GM23338 (cell line): ENCODE measurements at regions not wholly inside any gene's neighbourhood (a gene's known extent, or its start where the extent isn't known, plus 50 kb on each side); places are given as distances from the start of the nearest gene placed in this dataset.

ENCODE experiments used
- ATAC-seq: fragments of 200-7000 bp; cut with Tn5 transposase; 3 replicates; pipeline ENCODE4 v1.9.1; 2020
- DNase-seq: peaks from one replicate; pipeline ENCODE4 v3.0.0-alpha.2; 2015; ENCODE audit warnings: low spot score
- H2AFZ ChIP-seq: fragments of 200-600 bp; sonication (generic); 2 replicates; pipeline ENCODE4 v1.8.0; 2016; ENCODE audit warnings: antibody characterized with exemption, mild to moderate bottlenecking, moderate library complexity
- H3F3A ChIP-seq: fragments of 200-600 bp; sonication (generic); replicated peaks from 2 replicates; pipeline ENCODE4 v1.8.0; 2017; ENCODE audit warnings: antibody characterized with exemption, mixed run types, low read depth
- H3K27ac ChIP-seq: fragments of 200-600 bp; sonication (generic); 2 replicates; pipeline ENCODE4 v1.6.1; 2016; ENCODE audit warnings: low read depth
- H3K27me3 ChIP-seq: fragments of 200-600 bp; sonication (generic); 2 replicates; pipeline ENCODE4 v1.8.0; 2016; ENCODE audit warnings: mild to moderate bottlenecking, mixed run types, moderate library complexity; ENCODE audit not compliant: insufficient read depth
- H3K36me3 ChIP-seq: fragments of 200-600 bp; sonication (generic); 2 replicates; pipeline ENCODE4 v1.8.0; 2016; ENCODE audit warnings: mild to moderate bottlenecking; ENCODE audit not compliant: insufficient read depth
- H3K4me1 ChIP-seq: fragments of 200-600 bp; sonication (generic); 2 replicates; pipeline ENCODE4 v1.8.0; 2016; ENCODE audit warnings: mild to moderate bottlenecking, moderate library complexity; ENCODE audit not compliant: insufficient read depth
- H3K4me2 ChIP-seq: fragments of 200-600 bp; sonication (generic); 2 replicates; pipeline ENCODE4 v1.7.1; 2017; ENCODE audit warnings: mixed run types
- H3K4me3 ChIP-seq: fragments of 200-600 bp; sonication (generic); 2 replicates; pipeline ENCODE4 v1.6.1; 2016; ENCODE audit warnings: mixed run types
- H3K79me2 ChIP-seq: fragments of 200-600 bp; sonication (generic); replicated peaks from 2 replicates; pipeline ENCODE4 v1.8.0; 2017; ENCODE audit warnings: mild to moderate bottlenecking; ENCODE audit not compliant: insufficient read depth
- H3K9me2 ChIP-seq: fragments of 200-600 bp; sonication (generic); 2 replicates; pipeline ENCODE4 v1.8.0; 2017; ENCODE audit not compliant: insufficient read depth
- H4K20me1 ChIP-seq: fragments of 200-600 bp; sonication (generic); replicated peaks from 2 replicates; pipeline ENCODE4 v1.8.0; 2017; ENCODE audit warnings: mild to moderate bottlenecking; ENCODE audit not compliant: insufficient read depth
- H3K27ac Mint-ChIP-seq: 2 replicates; pipeline ENCODE4 v1.8.0; 2020; ENCODE audit warnings: inconsistent platforms, mild to moderate bottlenecking, moderate library complexity, mixed read lengths
- H3K27me3 Mint-ChIP-seq: 3 replicates; pipeline ENCODE4 v1.8.0; 2022; ENCODE audit warnings: low read depth, mild to moderate bottlenecking, moderate library complexity, mixed read lengths, inconsistent platforms; ENCODE audit not compliant: insufficient read depth, poor library complexity
- H3K36me3 Mint-ChIP-seq: 3 replicates; pipeline ENCODE4 v1.8.0; 2021; ENCODE audit warnings: low read depth, mild to moderate bottlenecking, inconsistent platforms, moderate library complexity, mixed read lengths
- H3K4me1 Mint-ChIP-seq: 3 replicates; pipeline ENCODE4 v1.8.0; 2020; ENCODE audit warnings: mild to moderate bottlenecking, inconsistent platforms, mixed read lengths
- H3K4me3 Mint-ChIP-seq: 3 replicates; pipeline ENCODE4 v1.8.0; 2021; ENCODE audit warnings: moderate library complexity, mild to moderate bottlenecking, inconsistent platforms, mixed read lengths
- H3K9me3 Mint-ChIP-seq: 3 replicates; pipeline ENCODE4 v1.8.0; 2020; ENCODE audit warnings: moderate library complexity, mild to moderate bottlenecking, inconsistent platforms, mixed read lengths
- CREB1 ChIP-seq: fragments of 250-450 bp; sonication (Bioruptor Pico); IDR thresholded peaks from 2 replicates; pipeline ENCODE4 v1.5.0; 2020; ENCODE audit warnings: low read depth, mild to moderate bottlenecking, moderate library complexity
- EZH2phosphoT487 ChIP-seq: fragments of 200-600 bp; sonication (generic); IDR thresholded peaks from one replicate; pipeline ENCODE4 v1.8.1; 2018; ENCODE audit warnings: antibody characterized with exemption; ENCODE audit not compliant: unreplicated experiment
- JUNB ChIP-seq: IDR thresholded peaks from one replicate; pipeline ENCODE4 v1.6.1; 2016; ENCODE audit warnings: antibody characterized with exemption; ENCODE audit not compliant: unreplicated experiment
- STAT1 ChIP-seq: IDR thresholded peaks from one replicate; pipeline ENCODE4 v1.6.1; 2016; ENCODE audit warnings: antibody characterized with exemption; ENCODE audit not compliant: unreplicated experiment
- ZNF331 ChIP-seq: fragments of 250-450 bp; sonication (Bioruptor Pico); IDR thresholded peaks from 2 replicates; pipeline ENCODE4 v1.5.0; 2020; ENCODE audit warnings: low read depth, mild to moderate bottlenecking, moderate library complexity
- TF ChIP-seq, protein P1 (sequence below): IDR thresholded peaks from 2 replicates; pipeline ENCODE4 v1.6.1; 2016; ENCODE audit warnings: antibody characterized with exemption
- TF ChIP-seq, protein P2 (sequence below): fragments of 250-450 bp; sonication (Bioruptor Pico); IDR thresholded peaks from 2 replicates; pipeline ENCODE4 v1.5.0; 2020; ENCODE audit warnings: mild to moderate bottlenecking, moderate library complexity
- TF ChIP-seq, protein P3 (sequence below): IDR thresholded peaks from one replicate; pipeline ENCODE4 v1.6.1; 2018; ENCODE audit warnings: antibody characterized with exemption; ENCODE audit not compliant: unreplicated experiment

DNA sequence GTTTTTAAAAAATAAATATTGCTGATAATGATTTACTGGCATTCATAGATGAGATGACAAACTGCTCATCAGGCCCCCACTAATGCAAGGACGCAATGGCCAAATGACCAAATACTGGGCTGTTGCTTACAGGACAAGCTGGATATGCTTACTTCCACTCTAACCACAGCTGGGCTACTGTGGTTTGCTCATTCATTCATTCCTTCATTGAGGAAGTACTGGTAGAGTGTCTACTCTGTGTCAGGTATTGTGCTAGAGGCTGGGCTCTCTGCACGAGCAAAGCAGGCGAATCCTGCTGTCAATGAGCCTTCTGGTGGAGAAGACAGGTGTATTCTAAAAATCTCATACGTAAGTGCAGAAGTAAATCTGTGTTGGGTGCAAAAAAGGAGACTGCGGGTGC is 113.3 kb upstream of the SLC38A2 start:
- Mint-ChIP-seq H3K9me3 (no peaks in the 10 kb centered on the region), H3K4me3 (no peak overlapping the region), H3K4me1 (peaks cover 26% of the 10 kb centered on the region), H3K27me3 (peaks cover 2% of the 10 kb centered on the region), H3K27ac (no peak overlapping the region), H3K36me3 (peaks cover 8% of the 10 kb centered on the region; the same call in 2 of the 3 replicates)
- Histone ChIP-seq H3K36me3 (no peaks in the 10 kb centered on the region), H3K79me2 (no peaks in the 10 kb centered on the region), H4K20me1 (no peaks in the 10 kb centered on the region), H2AFZ (no peak overlapping the region), H3K4me1 (peaks cover 32% of the 10 kb centered on the region), H3F3A (no peaks in the 10 kb centered on the region), H3K4me2 (no peak overlapping the region), H3K9me2 (0 out of 2 replicates have a peak, but pooled peaks cover 3% of the 10 kb centered on the region), H3K4me3 (no peak overlapping the region), H3K27me3 (no peaks in the 10 kb centered on the region), H3K27ac (no peak overlapping the region)
- DNase-seq: no peak
- ATAC-seq: no peak
- no peak for TF ChIP-seq CREB1 (CRISPR knock-in tag)
- no peak for TF ChIP-seq ZNF331 (CRISPR knock-in tag)
- TF ChIP-seq JUNB: no peak
- TF ChIP-seq STAT1: no peak
- TF ChIP-seq, protein P1, sequence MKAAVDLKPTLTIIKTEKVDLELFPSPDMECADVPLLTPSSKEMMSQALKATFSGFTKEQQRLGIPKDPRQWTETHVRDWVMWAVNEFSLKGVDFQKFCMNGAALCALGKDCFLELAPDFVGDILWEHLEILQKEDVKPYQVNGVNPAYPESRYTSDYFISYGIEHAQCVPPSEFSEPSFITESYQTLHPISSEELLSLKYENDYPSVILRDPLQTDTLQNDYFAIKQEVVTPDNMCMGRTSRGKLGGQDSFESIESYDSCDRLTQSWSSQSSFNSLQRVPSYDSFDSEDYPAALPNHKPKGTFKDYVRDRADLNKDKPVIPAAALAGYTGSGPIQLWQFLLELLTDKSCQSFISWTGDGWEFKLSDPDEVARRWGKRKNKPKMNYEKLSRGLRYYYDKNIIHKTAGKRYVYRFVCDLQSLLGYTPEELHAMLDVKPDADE: no peak

DNA sequence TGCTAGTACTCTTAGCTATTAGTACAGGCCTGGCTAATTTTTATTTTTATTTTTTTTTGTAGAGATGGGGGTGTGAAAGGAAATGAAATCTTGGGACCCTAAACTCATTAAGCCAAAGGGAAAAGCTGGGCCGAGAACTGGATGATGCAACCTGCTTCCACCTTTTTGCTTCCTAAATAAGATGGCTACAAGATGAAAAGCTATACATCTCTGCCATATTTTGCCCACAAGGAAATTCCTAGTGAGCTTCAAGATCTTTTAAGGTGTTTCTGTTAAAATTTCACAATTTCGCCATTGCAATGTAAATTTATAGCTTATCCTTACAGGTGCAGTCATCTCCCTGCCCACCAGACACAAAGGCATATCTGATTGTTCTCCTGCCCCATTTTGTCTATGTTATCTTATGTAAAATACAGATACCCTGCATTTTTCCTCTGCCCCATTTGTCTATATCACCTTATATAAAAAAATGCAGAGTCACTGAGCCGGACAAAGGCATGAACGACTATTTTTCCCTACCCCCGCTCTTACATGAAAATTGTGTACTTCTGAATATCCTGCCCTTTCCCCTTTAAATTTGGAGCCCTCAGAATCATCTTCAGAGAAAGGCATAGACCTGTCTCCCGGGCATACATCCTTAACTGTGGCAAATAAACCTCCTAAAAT is 112.0 kb upstream of the SLC38A2 start:
- no peak overlapping the region for H3K4me2 ChIP-seq
- H3K36me3 ChIP-seq: no peaks in the 10 kb centered on the region
- peak overlapping the region; percentile 36; the same call in 1 of the 2 replicates for H3K27ac Mint-ChIP-seq
- H3K27me3 Mint-ChIP-seq: peaks cover 2% of the 10 kb centered on the region
- no peak for ATAC-seq
- H3K27ac ChIP-seq: peak overlapping the region; percentile 76; the same call in 1 of the 2 replicates
- DNase-seq: no peak
- no peak overlapping the region for H2AFZ ChIP-seq
- peaks cover 32% of the 10 kb centered on the region for H3K4me1 ChIP-seq
- H3K4me3 Mint-ChIP-seq: no peak overlapping the region
- H3K9me3 Mint-ChIP-seq: no peaks in the 10 kb centered on the region
- H3K27me3 ChIP-seq: no peaks in the 10 kb centered on the region
- H3K4me3 ChIP-seq: no peak overlapping the region
- 0 out of 2 replicates have a peak, but pooled peaks cover 3% of the 10 kb centered on the region for H3K9me2 ChIP-seq
- peaks cover 26% of the 10 kb centered on the region for H3K4me1 Mint-ChIP-seq
- no peaks in the 10 kb centered on the region for H3F3A ChIP-seq
- peaks cover 13% of the 10 kb centered on the region; the same call in 2 of the 3 replicates for H3K36me3 Mint-ChIP-seq
- H4K20me1 ChIP-seq: no peaks in the 10 kb centered on the region
- H3K79me2 ChIP-seq: no peaks in the 10 kb centered on the region
- TF ChIP-seq CREB1 (CRISPR knock-in tag): no peak
- TF ChIP-seq, protein P2, sequence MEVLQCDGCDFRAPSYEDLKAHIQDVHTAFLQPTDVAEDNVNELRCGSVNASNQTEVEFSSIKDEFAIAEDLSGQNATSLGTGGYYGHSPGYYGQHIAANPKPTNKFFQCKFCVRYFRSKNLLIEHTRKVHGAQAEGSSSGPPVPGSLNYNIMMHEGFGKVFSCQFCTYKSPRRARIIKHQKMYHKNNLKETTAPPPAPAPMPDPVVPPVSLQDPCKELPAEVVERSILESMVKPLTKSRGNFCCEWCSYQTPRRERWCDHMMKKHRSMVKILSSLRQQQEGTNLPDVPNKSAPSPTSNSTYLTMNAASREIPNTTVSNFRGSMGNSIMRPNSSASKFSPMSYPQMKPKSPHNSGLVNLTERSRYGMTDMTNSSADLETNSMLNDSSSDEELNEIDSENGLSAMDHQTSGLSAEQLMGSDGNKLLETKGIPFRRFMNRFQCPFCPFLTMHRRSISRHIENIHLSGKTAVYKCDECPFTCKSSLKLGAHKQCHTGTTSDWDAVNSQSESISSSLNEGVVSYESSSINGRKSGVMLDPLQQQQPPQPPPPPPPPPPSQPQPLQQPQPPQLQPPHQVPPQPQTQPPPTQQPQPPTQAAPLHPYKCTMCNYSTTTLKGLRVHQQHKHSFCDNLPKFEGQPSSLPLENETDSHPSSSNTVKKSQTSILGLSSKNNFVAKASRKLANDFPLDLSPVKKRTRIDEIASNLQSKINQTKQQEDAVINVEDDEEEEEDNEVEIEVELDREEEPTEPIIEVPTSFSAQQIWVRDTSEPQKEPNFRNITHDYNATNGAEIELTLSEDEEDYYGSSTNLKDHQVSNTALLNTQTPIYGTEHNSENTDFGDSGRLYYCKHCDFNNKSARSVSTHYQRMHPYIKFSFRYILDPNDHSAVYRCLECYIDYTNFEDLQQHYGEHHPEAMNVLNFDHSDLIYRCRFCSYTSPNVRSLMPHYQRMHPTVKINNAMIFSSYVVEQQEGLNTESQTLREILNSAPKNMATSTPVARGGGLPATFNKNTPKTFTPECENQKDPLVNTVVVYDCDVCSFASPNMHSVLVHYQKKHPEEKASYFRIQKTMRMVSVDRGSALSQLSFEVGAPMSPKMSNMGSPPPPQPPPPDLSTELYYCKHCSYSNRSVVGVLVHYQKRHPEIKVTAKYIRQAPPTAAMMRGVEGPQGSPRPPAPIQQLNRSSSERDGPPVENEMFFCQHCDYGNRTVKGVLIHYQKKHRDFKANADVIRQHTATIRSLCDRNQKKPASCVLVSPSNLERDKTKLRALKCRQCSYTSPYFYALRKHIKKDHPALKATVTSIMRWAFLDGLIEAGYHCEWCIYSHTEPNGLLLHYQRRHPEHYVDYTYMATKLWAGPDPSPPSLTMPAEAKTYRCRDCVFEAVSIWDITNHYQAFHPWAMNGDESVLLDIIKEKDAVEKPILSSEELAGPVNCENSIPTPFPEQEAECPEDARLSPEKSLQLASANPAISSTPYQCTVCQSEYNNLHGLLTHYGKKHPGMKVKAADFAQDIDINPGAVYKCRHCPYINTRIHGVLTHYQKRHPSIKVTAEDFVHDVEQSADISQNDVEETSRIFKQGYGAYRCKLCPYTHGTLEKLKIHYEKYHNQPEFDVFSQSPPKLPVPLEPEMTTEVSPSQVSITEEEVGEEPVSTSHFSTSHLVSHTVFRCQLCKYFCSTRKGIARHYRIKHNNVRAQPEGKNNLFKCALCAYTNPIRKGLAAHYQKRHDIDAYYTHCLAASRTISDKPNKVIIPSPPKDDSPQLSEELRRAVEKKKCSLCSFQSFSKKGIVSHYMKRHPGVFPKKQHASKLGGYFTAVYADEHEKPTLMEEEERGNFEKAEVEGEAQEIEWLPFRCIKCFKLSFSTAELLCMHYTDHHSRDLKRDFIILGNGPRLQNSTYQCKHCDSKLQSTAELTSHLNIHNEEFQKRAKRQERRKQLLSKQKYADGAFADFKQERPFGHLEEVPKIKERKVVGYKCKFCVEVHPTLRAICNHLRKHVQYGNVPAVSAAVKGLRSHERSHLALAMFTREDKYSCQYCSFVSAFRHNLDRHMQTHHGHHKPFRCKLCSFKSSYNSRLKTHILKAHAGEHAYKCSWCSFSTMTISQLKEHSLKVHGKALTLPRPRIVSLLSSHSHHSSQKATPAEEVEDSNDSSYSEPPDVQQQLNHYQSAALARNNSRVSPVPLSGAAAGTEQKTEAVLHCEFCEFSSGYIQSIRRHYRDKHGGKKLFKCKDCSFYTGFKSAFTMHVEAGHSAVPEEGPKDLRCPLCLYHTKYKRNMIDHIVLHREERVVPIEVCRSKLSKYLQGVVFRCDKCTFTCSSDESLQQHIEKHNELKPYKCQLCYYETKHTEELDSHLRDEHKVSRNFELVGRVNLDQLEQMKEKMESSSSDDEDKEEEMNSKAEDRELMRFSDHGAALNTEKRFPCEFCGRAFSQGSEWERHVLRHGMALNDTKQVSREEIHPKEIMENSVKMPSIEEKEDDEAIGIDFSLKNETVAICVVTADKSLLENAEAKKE (CRISPR knock-in tag): no peak
- TF ChIP-seq ZNF331 (CRISPR knock-in tag): no peak
- no peak for TF ChIP-seq EZH2phosphoT487
- no peak for TF ChIP-seq JUNB
- TF ChIP-seq, protein P3, sequence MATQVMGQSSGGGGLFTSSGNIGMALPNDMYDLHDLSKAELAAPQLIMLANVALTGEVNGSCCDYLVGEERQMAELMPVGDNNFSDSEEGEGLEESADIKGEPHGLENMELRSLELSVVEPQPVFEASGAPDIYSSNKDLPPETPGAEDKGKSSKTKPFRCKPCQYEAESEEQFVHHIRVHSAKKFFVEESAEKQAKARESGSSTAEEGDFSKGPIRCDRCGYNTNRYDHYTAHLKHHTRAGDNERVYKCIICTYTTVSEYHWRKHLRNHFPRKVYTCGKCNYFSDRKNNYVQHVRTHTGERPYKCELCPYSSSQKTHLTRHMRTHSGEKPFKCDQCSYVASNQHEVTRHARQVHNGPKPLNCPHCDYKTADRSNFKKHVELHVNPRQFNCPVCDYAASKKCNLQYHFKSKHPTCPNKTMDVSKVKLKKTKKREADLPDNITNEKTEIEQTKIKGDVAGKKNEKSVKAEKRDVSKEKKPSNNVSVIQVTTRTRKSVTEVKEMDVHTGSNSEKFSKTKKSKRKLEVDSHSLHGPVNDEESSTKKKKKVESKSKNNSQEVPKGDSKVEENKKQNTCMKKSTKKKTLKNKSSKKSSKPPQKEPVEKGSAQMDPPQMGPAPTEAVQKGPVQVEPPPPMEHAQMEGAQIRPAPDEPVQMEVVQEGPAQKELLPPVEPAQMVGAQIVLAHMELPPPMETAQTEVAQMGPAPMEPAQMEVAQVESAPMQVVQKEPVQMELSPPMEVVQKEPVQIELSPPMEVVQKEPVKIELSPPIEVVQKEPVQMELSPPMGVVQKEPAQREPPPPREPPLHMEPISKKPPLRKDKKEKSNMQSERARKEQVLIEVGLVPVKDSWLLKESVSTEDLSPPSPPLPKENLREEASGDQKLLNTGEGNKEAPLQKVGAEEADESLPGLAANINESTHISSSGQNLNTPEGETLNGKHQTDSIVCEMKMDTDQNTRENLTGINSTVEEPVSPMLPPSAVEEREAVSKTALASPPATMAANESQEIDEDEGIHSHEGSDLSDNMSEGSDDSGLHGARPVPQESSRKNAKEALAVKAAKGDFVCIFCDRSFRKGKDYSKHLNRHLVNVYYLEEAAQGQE: no peak
